Motor neuron (in vitro differentiated cells): ENCODE measurements at regions not wholly inside any gene's neighbourhood (a gene's known extent, or its start where the extent isn't known, plus 50 kb on each side); places are given as distances from the start of the nearest gene placed in this dataset.

ENCODE experiments used
- ATAC-seq, 8 experiments: fragments of 200-7000 bp; cut with Tn5 transposase; replicated peaks in 6 of 8; 2 replicates each; pipeline ENCODE4 v1.8.0; 2021; ENCODE audit warnings: mild to moderate bottlenecking in 8 of 8, moderate library complexity in 8 of 8
- H3K27ac ChIP-seq, 2 donors: fragments of 250-450 bp; sonication (Bioruptor Pico); 2 replicates each; pipeline ENCODE4 v1.9.0; 2021; ENCODE audit warnings: antibody characterized with exemption in 2 of 2, mild to moderate bottlenecking in 2 of 2, moderate library complexity in 1 of 2
- H3K4me1 ChIP-seq, 2 donors: fragments of 250-450 bp; sonication (Bioruptor Pico); replicated peaks in 1 of 2; 2 replicates each; pipeline ENCODE4 v1.6.1; 2021; ENCODE audit warnings: antibody characterized with exemption in 2 of 2, mild to moderate bottlenecking in 2 of 2, moderate library complexity in 1 of 2
- H3K4me3 ChIP-seq, 5 donors: fragments of 250-450 bp; sonication (Bioruptor Pico); 2 replicates each; pipeline ENCODE4 v1.9.0; 2021; ENCODE audit warnings: antibody characterized with exemption in 5 of 5, mild to moderate bottlenecking in 5 of 5, moderate library complexity in 4 of 5
- WGBS, 10 experiments: fragments of 450-650 bp; shearing (Covaris generic); methylation state at CpG; one replicate each; pipeline ENCODE4 v1.0.0; 2022; 5-methylcytosine and 5-hydroxymethylcytosine counted together
- in situ Hi-C, 9 experiments: fragments of 400-800 bp; cut with MboI; loops; one replicate each; pipeline ENCODE4 v1.15.0; 2021; ENCODE audit warnings: low sequenced_read_pairs in 9 of 9, low pct_unique_long_range_greater_than_20kb in 2 of 9; ENCODE audit not compliant: unreplicated experiment in 9 of 9

DNA sequence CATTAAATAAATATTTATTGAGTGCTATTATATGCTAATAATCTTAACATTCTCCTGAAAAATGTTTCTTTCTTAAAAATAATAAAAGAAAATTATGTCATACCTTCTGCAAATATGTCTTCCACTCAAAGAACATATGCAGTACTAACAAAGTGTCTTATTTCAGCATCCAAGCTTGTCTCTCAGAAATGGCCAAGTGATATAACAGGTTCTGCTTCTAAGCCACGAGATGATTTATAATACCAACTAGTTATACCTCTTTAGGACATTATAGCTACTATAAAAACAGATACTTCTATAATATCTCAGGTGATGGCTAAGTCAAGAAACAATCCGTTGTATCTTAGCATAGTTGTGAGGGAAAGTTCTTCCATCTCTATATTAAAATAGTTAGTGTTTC lies 128.1 kb upstream of the ARID2 start:
- Histone ChIP-seq H3K27ac (no peak overlapping the region), H3K4me1 (no peaks in the 10 kb centered on the region), H3K4me3 (no peak overlapping the region)
- in situ Hi-C loops: no loop called here
- WGBS, 10 experiments: 27 to 91% (median 70%) methylated on average over 1 to 2 of the region's 2 CpGs; no CpG with 5 or more reads in 2 of the 10 experiments
- ATAC-seq: no peak

- H3K4me3 ChIP-seq: no peak overlapping the region
- 5 to 100% (median 75%) methylated on average over 1 to 4 of the region's 4 CpGs; no CpG with 5 or more reads in 1 of the 10 experiments for WGBS, 10 experiments
- ATAC-seq: no peak
- H3K27ac ChIP-seq: no peak overlapping the region
- no peaks in the 10 kb centered on the region for H3K4me1 ChIP-seq
- in situ Hi-C loops: no loop called here
Observed at GRCh38 chr12:45601888-45602287, 127.6 kb upstream of the ARID2 start.

DNA sequence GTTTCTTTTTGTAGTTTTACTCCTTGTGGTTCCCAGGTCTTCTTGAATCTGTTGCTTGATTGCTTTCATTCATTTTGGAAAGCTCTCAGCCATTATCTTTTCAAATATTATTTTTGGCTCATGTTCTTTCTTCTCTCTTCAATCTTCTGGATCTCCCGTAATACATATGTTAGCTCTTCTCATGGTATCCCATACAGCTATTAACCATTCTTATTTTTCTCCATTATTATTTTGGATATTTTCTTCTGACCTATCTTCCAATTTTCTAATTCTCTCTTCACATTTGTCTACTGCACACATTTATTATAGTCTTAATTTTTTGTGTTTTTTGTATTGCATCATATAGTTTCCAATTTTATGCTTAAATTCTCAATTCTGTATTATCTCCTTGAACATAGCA lies 123.9 kb upstream of the ARID2 start:
- no peak for ATAC-seq
- 56 to 100% (median 84%) methylated on average over 1 of the region's 1 CpG for WGBS, 10 experiments
- Histone ChIP-seq H3K27ac (no peak overlapping the region), H3K4me1 (no peaks in the 10 kb centered on the region), H3K4me3 (no peak overlapping the region)
- in situ Hi-C loops: no loop called here

DNA sequence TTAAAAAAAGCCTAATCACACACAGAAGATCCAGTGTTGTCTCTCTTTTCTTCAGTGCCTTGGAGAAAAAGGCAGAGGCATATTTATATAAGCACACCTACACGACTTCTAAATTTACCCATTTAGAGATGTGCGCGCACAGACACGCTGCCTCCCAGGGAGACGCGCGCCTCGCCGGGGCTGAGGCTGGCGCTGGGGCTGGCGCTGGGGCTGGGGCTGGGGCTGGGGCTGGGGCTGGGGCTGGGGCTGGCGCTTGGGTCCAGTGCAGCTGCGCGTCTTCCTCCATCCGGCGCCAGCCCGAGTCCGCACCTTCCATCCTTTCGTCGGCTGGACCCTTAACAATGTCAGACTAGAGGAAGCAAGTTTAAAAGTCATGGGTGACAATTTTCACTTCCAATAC lies 118.4 kb upstream of the ARID2 start:
- Histone ChIP-seq H3K4me3 (no peak overlapping the region), H3K4me1 (no peaks in the 10 kb centered on the region), H3K27ac (no peak overlapping the region)
- in situ Hi-C loops: no loop called here
- WGBS, 10 experiments: 80 to 100% (median 90%) methylated on average over 1 to 8 of the region's 20 CpGs; no CpG with 5 or more reads in 5 of the 10 experiments
- peak in 2 of 8 experiments; percentile 27 to 58 for ATAC-seq

DNA sequence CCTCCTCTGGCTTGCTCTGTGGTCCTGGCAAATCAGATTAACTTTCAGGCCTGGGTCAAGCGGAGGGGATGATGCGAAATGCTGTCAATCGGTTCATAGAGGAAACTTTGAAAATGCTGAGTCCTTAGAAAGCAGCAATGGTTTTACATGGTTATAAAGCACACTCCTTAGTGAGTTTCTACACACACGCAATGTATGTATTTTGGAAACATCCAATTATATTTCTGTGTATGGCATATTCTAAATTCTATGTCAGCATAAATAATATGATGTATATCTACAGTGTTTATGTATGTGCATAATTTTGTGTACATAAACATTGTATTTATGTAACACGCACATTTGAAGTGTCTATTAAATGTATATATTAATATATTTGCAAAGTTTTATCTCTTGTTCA lies 118.0 kb upstream of the ARID2 start:
- in situ Hi-C loops: no loop called here

GRCh38 chr12:45612044-45612794 lies 117.3 kb upstream of the ARID2 start:
- ATAC-seq: no peak
- in situ Hi-C loops: no loop called here
- Histone ChIP-seq H3K4me3 (no peak overlapping the region), H3K4me1 (peaks cover 0 to 2% of the 10 kb centered on the region in 2 donors), H3K27ac (no peak overlapping the region)
- WGBS, 10 experiments: 80 to 100% (median 93%) methylated on average over 1 to 7 of the region's 7 CpGs

More for the DNA sequence above, 118.0 kb upstream of the ARID2 start:
- Histone ChIP-seq H3K4me1 (peaks cover 0 to 2% of the 10 kb centered on the region in 2 donors), H3K27ac (no peak overlapping the region), H3K4me3 (no peak overlapping the region)
- peak in 1 of 8 experiments; percentile 75 for ATAC-seq
- 40 to 100% (median 87%) methylated on average over 1 to 5 of the region's 5 CpGs; no CpG with 5 or more reads in 1 of the 10 experiments for WGBS, 10 experiments

GRCh38 chr12:45613296-45613695 lies 116.2 kb upstream of the ARID2 start:
- 50 to 100% (median 80%) methylated on average over 1 to 3 of the region's 3 CpGs; no CpG with 5 or more reads in 1 of the 10 experiments for WGBS, 10 experiments
- no peak for ATAC-seq
- in situ Hi-C loops: no loop called here
- H3K4me3 ChIP-seq: no peak overlapping the region
- no peak overlapping the region for H3K27ac ChIP-seq
- peaks cover 0 to 2% of the 10 kb centered on the region in 2 donors for H3K4me1 ChIP-seq

DNA sequence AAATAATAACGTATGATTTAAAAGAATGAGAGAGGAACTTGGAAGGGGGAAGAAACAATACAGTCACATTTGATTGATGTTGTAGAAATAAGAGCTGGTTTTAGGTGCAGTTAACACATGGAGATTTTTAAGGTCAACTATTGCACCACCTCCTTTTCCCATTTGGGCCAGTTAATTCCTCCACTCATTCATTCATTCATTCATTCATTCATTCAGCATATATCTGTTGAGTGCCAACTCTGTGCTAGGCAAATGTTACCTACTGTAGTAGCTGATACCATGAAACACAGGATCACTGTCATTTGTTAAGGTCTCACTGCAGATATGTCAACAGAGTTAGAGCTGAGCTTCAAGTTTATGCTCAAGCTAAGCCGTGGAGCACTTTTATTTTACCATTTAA lies 115.7 kb upstream of the ARID2 start:
- peaks cover 0 to 2% of the 10 kb centered on the region in 2 donors for H3K4me1 ChIP-seq
- no peak for ATAC-seq
- 69 to 100% (median 92%) methylated on average over 1 to 2 of the region's 2 CpGs; no CpG with 5 or more reads in 1 of the 10 experiments for WGBS, 10 experiments
- in situ Hi-C loops: no loop called here
- H3K27ac ChIP-seq: no peak overlapping the region
- H3K4me3 ChIP-seq: no peak overlapping the region

GRCh38 chr12:45615268-45615667 lies 114.2 kb upstream of the ARID2 start:
- ATAC-seq: peak in 4 of 8 experiments; percentile 71 to 87 (median 76)
- Histone ChIP-seq H3K4me3 (no peak overlapping the region), H3K27ac (no peak overlapping the region), H3K4me1 (peaks cover 0 to 2% of the 10 kb centered on the region in 2 donors)
- in situ Hi-C loops: no loop called here
- WGBS, 10 experiments: 0 to 100% (median 78%) methylated on average over 1 of the region's 1 CpG; no CpG with 5 or more reads in 3 of the 10 experiments

DNA sequence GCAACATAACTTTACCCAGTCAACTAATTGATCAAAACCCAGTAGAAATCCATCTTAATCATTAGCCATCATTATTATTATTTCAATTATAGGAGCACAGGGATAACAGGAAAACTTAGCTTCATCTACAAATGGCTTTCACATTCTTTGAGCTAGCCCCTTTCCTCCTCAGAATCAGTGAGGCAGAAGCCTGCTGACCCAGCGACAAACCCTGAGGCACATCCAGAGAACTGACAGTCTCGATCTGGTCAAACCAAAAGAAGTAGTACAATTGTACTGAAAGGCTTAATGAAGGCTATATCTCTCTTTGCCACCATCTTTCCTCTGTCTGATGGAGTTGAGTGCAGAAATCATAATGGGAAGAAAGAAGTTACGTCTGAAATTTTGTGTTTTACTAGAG lies 109.8 kb upstream of the ARID2 start:
- no peak for ATAC-seq
- in situ Hi-C loops: no loop called here
- Histone ChIP-seq H3K4me1 (peaks cover 0 to 2% of the 10 kb centered on the region in 2 donors), H3K27ac (no peak overlapping the region), H3K4me3 (no peak overlapping the region)
- WGBS, 10 experiments: 40 to 100% (median 95%) methylated on average over 1 to 3 of the region's 3 CpGs; no CpG with 5 or more reads in 3 of the 10 experiments

- in situ Hi-C loops: no loop called here
- H3K4me3 ChIP-seq: no peak overlapping the region
- WGBS, 10 experiments: 0 to 100% (median 92%) methylated on average over 1 of the region's 1 CpG; no CpG with 5 or more reads in 6 of the 10 experiments
- no peak for ATAC-seq
- H3K27ac ChIP-seq: no peak overlapping the region
- H3K4me1 ChIP-seq: no peaks in the 10 kb centered on the region
Observed at GRCh38 chr12:45621703-45622102, 107.8 kb upstream of the ARID2 start.

GRCh38 chr12:45622210-45622937 lies 107.1 kb upstream of the ARID2 start:
- in situ Hi-C loops: no loop called here
- WGBS, 10 experiments: 48 to 100% (median 85%) methylated on average over 1 to 3 of the region's 3 CpGs
- Histone ChIP-seq H3K4me3 (no peak overlapping the region), H3K4me1 (peaks cover 0 to under 1% of the 10 kb centered on the region in 2 donors), H3K27ac (no peak overlapping the region)
- peak in 3 of 8 experiments; percentile 34 to 73 (median 55) for ATAC-seq

GRCh38 chr12:45623221-45623620 lies 106.3 kb upstream of the ARID2 start:
- in situ Hi-C loops: no loop called here
- Histone ChIP-seq H3K4me3 (no peak overlapping the region), H3K27ac (no peak overlapping the region), H3K4me1 (peaks cover 0 to 3% of the 10 kb centered on the region in 2 donors)
- 72 to 100% (median 90%) methylated on average over 1 to 5 of the region's 5 CpGs; no CpG with 5 or more reads in 2 of the 10 experiments for WGBS, 10 experiments
- ATAC-seq: no peak
